HCT116 (cell line): ENCODE measurements at regions not wholly inside any gene's neighbourhood (a gene's known extent, or its start where the extent isn't known, plus 50 kb on each side); places are given as distances from the start of the nearest gene placed in this dataset.

Experiments
- ATAC-seq: fragments of 200-7000 bp; cut with Tn5 transposase; 2 replicates; pipeline ENCODE4 v1.9.1; 2020; ENCODE audit warnings: mild to moderate bottlenecking, moderate library complexity
- BruUV-seq: library from RNA; stranded (reverse); fragments of 400-500 nt; replicated peaks from 2 replicates; lab custom pipeline; 2021; lab: Mats Ljungman, UMichigan
- CTCF ChIA-PET: fragments of 300-600 bp; sonication (Branson Sonifier 250); formaldehyde crosslinking; loops from one replicate; lab custom pipeline; 2021; ENCODE audit warnings: antibody characterized with exemption; lab: Charles Lee
- POLR2A ChIA-PET: fragments of 300-600, 350-600 bp; sonication (Branson Sonifier 250); formaldehyde crosslinking; loops from one replicate; lab custom pipeline; 2021; ENCODE audit warnings: antibody characterized with exemption; lab: Charles Lee
- RAD21 ChIA-PET, 2 experiments: fragments of 300-600 bp; sonication (Branson Sonifier 250); formaldehyde crosslinking; loops; one replicate each; lab custom pipeline; 2023; ENCODE audit warnings: low total read pairs in 2 of 2; ENCODE audit not compliant: uncharacterized antibody in 2 of 2, unreplicated experiment in 2 of 2, low non-redundant PET in 1 of 2; lab: Charles Lee
- DNase-seq: peaks from one replicate; pipeline ENCODE4 v3.0.0-alpha.2; 2010; ENCODE audit warnings: low read depth, low spot score
- H2AFZ ChIP-seq: fragments of 200-600 bp; shearing (Covaris generic), sonication (generic); 2 replicates; pipeline ENCODE4 v1.6.1; 2017; ENCODE audit warnings: low read depth, mixed run types, mixed read lengths, antibody characterized with exemption, low read length; ENCODE audit not compliant: poor library complexity, severe bottlenecking
- H3K27ac ChIP-seq: 2 replicates; pipeline ENCODE4 v1.5.1; 2012; ENCODE audit warnings: low read depth, low read length
- H3K27me3 ChIP-seq: fragments of 200-600 bp; sonication (generic); 2 replicates; pipeline ENCODE4 v1.6.1; 2016; ENCODE audit warnings: mixed run types, low read length, mixed read lengths; ENCODE audit not compliant: insufficient read depth
- H3K36me3 ChIP-seq, 2 experiments: fragments of 200-500 bp in 1 of 2; fragments of 200-600 bp in 1 of 2; sonication (Bioruptor generic) in 1 of 2; sonication (generic) in 1 of 2; 2 replicates each; pipeline versions ENCODE4 v1.5.1 to v1.6.1; 2014 to 2016; ENCODE audit warnings: low read length in 2 of 2, inconsistent platforms in 1 of 2, mixed read lengths in 1 of 2, mixed run types in 1 of 2; ENCODE audit not compliant: insufficient read depth in 2 of 2, control insufficient read depth in 1 of 2
- H3K4me1 ChIP-seq, 2 experiments: fragments of 200-600 bp in 1 of 2; sonication (generic) in 1 of 2; 2 replicates each; pipeline versions ENCODE4 v1.5.1 to v1.6.1; 2012 to 2017; ENCODE audit warnings: low read length in 2 of 2, inconsistent platforms in 1 of 2, mild to moderate bottlenecking in 1 of 2, mixed read lengths in 1 of 2, mixed run types in 1 of 2, moderate library complexity in 1 of 2; ENCODE audit not compliant: insufficient read depth in 2 of 2, control insufficient read depth in 1 of 2
- H3K4me2 ChIP-seq: fragments of 200-600 bp; sonication (generic); 2 replicates; pipeline ENCODE4 v1.6.1; 2017; ENCODE audit warnings: mixed run types, low read length, mixed read lengths
- H3K4me3 ChIP-seq, 2 experiments: fragments of 200-600 bp in 1 of 2; sonication (generic) in 1 of 2; replicated peaks in 1 of 2; 2 replicates each; pipeline ENCODE4 v1.5.1; 2011 to 2016; ENCODE audit warnings: low read length in 2 of 2, control low read depth in 1 of 2, low read depth in 1 of 2, mild to moderate bottlenecking in 1 of 2, mixed read lengths in 1 of 2, mixed run types in 1 of 2
- H3K79me2 ChIP-seq: fragments of 200-600 bp; sonication (generic); 2 replicates; pipeline ENCODE4 v1.6.1; 2017; ENCODE audit warnings: mild to moderate bottlenecking, mixed run types, low read length, moderate library complexity, mixed read lengths; ENCODE audit not compliant: insufficient read depth
- H3K9ac ChIP-seq: fragments of 200-600 bp; sonication (generic); 2 replicates; pipeline ENCODE4 v1.6.1; 2016; ENCODE audit warnings: low read length, mixed read lengths
- H3K9me2 ChIP-seq: fragments of 200-600 bp; sonication (generic), shearing (Covaris generic); 2 replicates; pipeline ENCODE4 v1.6.1; 2017; ENCODE audit warnings: mixed run types, mild to moderate bottlenecking, moderate library complexity; ENCODE audit not compliant: insufficient read depth
- H3K9me3 ChIP-seq, 2 experiments: fragments of 200-500 bp in 1 of 2; fragments of 200-600 bp in 1 of 2; sonication (Bioruptor generic) in 1 of 2; sonication (generic) in 1 of 2; 2 replicates each; pipeline ENCODE4 v1.6.1; 2014 to 2017; ENCODE audit warnings: low read length in 2 of 2, mixed read lengths in 2 of 2, inconsistent platforms in 1 of 2, low read depth in 1 of 2, mild to moderate bottlenecking in 1 of 2, mixed run types in 1 of 2, moderate library complexity in 1 of 2; ENCODE audit not compliant: control insufficient read depth in 1 of 2, insufficient read depth in 1 of 2
- H4K20me1 ChIP-seq: fragments of 200-600 bp; sonication (generic), shearing (Covaris generic); 2 replicates; pipeline ENCODE4 v1.6.1; 2017; ENCODE audit warnings: mixed run types, mild to moderate bottlenecking, moderate library complexity; ENCODE audit not compliant: insufficient read depth
- CBX3 ChIP-seq: IDR thresholded peaks from 2 replicates; pipeline ENCODE4 v1.6.1; 2012; ENCODE audit warnings: low read depth
- EZH2phosphoT487 ChIP-seq: fragments of 200-600 bp; IDR thresholded peaks from 2 replicates; pipeline ENCODE4 v1.6.1; 2018; ENCODE audit warnings: antibody characterized with exemption, borderline replicate concordance
- FOSL1 ChIP-seq: IDR thresholded peaks from 2 replicates; pipeline ENCODE4 v1.6.1; 2012; ENCODE audit warnings: low read depth
- POLR2A ChIP-seq: IDR thresholded peaks from 2 replicates; pipeline ENCODE4 v1.7.0; 2011; ENCODE audit warnings: borderline replicate concordance; ENCODE audit not compliant: insufficient read depth, insufficient read length; ENCODE audit errors: extremely low read depth
- POLR2AphosphoS5 ChIP-seq: IDR thresholded peaks from 2 replicates; pipeline ENCODE4 v1.6.1; 2011; ENCODE audit warnings: mild to moderate bottlenecking, low read depth, low read length, moderate library complexity
- RAD21 ChIP-seq: IDR thresholded peaks from 2 replicates; pipeline ENCODE4 v1.6.1; 2012; ENCODE audit warnings: low read depth, mild to moderate bottlenecking
- SRF ChIP-seq: IDR thresholded peaks from 2 replicates; pipeline ENCODE4 v1.6.1; 2012; ENCODE audit warnings: low read depth
- TCF7L2 ChIP-seq: IDR thresholded peaks from 2 replicates; pipeline ENCODE4 v1.7.0; 2011; ENCODE audit warnings: borderline replicate concordance, inconsistent platforms; ENCODE audit not compliant: insufficient read depth, insufficient read length; ENCODE audit errors: extremely low read depth
- intact Hi-C: fragments of 100-400 bp; cut with micrococcal nuclease; formaldehyde crosslinking; loops from 2 replicates; pipeline ENCODE4 v1.10.0; 2022
- TF ChIP-seq, protein P1 (sequence below): IDR thresholded peaks from 2 replicates; pipeline ENCODE4 v1.6.1; 2011; ENCODE audit warnings: mild to moderate bottlenecking, low read length, moderate library complexity; ENCODE audit not compliant: insufficient replicate concordance; ENCODE audit errors: extremely low read depth
- TF ChIP-seq, protein P2 (sequence below): IDR thresholded peaks from 2 replicates; pipeline ENCODE4 v1.6.1; 2012; ENCODE audit warnings: low read depth
- TF ChIP-seq, protein P3 (sequence below), 3 experiments: fragments of 200-600 bp in 1 of 3; sonication (generic) in 1 of 3; IDR thresholded peaks in 2 of 3; conservative IDR thresholded peaks in 1 of 3; 2 replicates each; pipeline ENCODE4 v1.5.1; 2012 to 2017; ENCODE audit warnings: low read depth in 2 of 3, low read length in 2 of 3, antibody characterized with exemption in 1 of 3, borderline replicate concordance in 1 of 3, control low read depth in 1 of 3, mild to moderate bottlenecking in 1 of 3, mixed read lengths in 1 of 3, mixed run types in 1 of 3, moderate library complexity in 1 of 3; ENCODE audit not compliant: insufficient read depth in 1 of 3

DNA sequence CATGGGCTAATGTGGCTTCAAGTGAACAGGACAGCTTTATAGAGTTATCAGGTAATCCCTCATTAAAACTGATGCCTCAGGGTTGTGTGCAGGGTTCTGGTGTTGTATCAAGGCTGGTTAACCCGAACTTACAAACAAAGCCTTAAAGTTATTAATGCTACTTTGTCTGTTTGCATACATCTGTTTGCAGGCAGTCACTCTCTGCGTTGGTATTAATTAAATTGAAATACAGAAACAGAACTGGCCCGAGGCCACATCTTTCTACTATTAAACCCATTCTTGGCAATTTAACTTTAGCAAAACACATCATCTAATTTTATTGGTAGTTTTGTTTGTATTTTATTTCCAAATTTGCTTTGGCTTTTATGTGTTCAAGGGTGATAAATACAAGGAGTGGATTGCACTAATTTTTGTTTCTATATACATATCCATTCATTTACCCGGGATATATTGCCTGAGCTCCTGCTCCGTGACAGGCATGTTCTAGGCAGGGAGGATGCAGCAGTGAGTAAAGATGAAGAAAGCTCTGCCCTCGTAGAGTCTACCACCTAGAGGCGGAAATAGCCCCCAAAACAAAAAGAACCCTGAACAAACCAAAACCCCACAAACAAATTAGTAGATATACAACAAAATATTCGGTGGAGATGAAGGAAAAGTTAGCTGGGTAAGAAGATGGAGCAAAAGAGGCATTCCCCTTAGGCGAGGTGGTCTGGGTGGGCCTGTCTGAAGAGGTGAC is 164.2 kb downstream of the MACROH2A1 start:
- H3K36me3 ChIP-seq: no peaks in the 10 kb centered on the region
- DNase-seq: no peak
- RAD21 ChIA-PET: no interaction called here
- H3K79me2 ChIP-seq: no peaks in the 10 kb centered on the region
- no TSS peak for BruUV-seq
- CTCF ChIA-PET: no interaction called here
- no peak overlapping the region for H3K4me3 ChIP-seq
- TF ChIP-seq RAD21 (no peak), POLR2AphosphoS5 (no peak), SRF (no peak), POLR2A (no peak), FOSL1 (no peak), EZH2phosphoT487 (no peak), CBX3 (no peak), TCF7L2 (no peak)
- TF ChIP-seq, protein P1, sequence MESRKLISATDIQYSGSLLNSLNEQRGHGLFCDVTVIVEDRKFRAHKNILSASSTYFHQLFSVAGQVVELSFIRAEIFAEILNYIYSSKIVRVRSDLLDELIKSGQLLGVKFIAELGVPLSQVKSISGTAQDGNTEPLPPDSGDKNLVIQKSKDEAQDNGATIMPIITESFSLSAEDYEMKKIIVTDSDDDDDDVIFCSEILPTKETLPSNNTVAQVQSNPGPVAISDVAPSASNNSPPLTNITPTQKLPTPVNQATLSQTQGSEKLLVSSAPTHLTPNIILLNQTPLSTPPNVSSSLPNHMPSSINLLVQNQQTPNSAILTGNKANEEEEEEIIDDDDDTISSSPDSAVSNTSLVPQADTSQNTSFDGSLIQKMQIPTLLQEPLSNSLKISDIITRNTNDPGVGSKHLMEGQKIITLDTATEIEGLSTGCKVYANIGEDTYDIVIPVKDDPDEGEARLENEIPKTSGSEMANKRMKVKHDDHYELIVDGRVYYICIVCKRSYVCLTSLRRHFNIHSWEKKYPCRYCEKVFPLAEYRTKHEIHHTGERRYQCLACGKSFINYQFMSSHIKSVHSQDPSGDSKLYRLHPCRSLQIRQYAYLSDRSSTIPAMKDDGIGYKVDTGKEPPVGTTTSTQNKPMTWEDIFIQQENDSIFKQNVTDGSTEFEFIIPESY: no peak
- TF ChIP-seq, protein P2, sequence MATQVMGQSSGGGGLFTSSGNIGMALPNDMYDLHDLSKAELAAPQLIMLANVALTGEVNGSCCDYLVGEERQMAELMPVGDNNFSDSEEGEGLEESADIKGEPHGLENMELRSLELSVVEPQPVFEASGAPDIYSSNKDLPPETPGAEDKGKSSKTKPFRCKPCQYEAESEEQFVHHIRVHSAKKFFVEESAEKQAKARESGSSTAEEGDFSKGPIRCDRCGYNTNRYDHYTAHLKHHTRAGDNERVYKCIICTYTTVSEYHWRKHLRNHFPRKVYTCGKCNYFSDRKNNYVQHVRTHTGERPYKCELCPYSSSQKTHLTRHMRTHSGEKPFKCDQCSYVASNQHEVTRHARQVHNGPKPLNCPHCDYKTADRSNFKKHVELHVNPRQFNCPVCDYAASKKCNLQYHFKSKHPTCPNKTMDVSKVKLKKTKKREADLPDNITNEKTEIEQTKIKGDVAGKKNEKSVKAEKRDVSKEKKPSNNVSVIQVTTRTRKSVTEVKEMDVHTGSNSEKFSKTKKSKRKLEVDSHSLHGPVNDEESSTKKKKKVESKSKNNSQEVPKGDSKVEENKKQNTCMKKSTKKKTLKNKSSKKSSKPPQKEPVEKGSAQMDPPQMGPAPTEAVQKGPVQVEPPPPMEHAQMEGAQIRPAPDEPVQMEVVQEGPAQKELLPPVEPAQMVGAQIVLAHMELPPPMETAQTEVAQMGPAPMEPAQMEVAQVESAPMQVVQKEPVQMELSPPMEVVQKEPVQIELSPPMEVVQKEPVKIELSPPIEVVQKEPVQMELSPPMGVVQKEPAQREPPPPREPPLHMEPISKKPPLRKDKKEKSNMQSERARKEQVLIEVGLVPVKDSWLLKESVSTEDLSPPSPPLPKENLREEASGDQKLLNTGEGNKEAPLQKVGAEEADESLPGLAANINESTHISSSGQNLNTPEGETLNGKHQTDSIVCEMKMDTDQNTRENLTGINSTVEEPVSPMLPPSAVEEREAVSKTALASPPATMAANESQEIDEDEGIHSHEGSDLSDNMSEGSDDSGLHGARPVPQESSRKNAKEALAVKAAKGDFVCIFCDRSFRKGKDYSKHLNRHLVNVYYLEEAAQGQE: no peak
- TF ChIP-seq, protein P3, sequence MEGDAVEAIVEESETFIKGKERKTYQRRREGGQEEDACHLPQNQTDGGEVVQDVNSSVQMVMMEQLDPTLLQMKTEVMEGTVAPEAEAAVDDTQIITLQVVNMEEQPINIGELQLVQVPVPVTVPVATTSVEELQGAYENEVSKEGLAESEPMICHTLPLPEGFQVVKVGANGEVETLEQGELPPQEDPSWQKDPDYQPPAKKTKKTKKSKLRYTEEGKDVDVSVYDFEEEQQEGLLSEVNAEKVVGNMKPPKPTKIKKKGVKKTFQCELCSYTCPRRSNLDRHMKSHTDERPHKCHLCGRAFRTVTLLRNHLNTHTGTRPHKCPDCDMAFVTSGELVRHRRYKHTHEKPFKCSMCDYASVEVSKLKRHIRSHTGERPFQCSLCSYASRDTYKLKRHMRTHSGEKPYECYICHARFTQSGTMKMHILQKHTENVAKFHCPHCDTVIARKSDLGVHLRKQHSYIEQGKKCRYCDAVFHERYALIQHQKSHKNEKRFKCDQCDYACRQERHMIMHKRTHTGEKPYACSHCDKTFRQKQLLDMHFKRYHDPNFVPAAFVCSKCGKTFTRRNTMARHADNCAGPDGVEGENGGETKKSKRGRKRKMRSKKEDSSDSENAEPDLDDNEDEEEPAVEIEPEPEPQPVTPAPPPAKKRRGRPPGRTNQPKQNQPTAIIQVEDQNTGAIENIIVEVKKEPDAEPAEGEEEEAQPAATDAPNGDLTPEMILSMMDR (IDR thresholded peaks at IDR 0.05 in 2 of 3, conservative IDR thresholded peaks at IDR 0.05 in 1 of 3; ENCODE audit: borderline replicate concordance in 1 of 3, insufficient read depth in 1 of 3, low read depth in 2 of 3, low read length in 2 of 3): no peak
- TF ChIP-seq, all 23 proteins: peak for 0
- peaks cover 0 to 15% of the 10 kb centered on the region in 2 experiments; a peak in 2 of 4 replicates for H3K4me1 ChIP-seq
- no peaks in the 10 kb centered on the region for H3K9me3 ChIP-seq
- intact Hi-C loops: no loop called here
- H3K9me2 ChIP-seq: no peaks in the 10 kb centered on the region
- no peak for ATAC-seq
- no peak overlapping the region for H3K27ac ChIP-seq
- no peak overlapping the region for H3K9ac ChIP-seq
- H4K20me1 ChIP-seq: no peaks in the 10 kb centered on the region
- no peak overlapping the region for H3K4me2 ChIP-seq
- no peaks in the 10 kb centered on the region for H3K27me3 ChIP-seq
- no peak overlapping the region for H2AFZ ChIP-seq
- POLR2A ChIA-PET: no interaction called here
